Activated CD4-positive, CD25-positive, alpha-beta regulatory T cell treated with anti-CD3 and anti-CD28 coated beads, Interleukin-2, amount 50 U/mL, for 72 hours (primary cell): ENCODE measurements at regions not wholly inside any gene's neighbourhood (a gene's known extent, or its start where the extent isn't known, plus 50 kb on each side); places are given as distances from the start of the nearest gene placed in this dataset.

ENCODE experiments used
- DNase-seq: peaks from one replicate; pipeline ENCODE4 v3.0.0; 2021

DNA sequence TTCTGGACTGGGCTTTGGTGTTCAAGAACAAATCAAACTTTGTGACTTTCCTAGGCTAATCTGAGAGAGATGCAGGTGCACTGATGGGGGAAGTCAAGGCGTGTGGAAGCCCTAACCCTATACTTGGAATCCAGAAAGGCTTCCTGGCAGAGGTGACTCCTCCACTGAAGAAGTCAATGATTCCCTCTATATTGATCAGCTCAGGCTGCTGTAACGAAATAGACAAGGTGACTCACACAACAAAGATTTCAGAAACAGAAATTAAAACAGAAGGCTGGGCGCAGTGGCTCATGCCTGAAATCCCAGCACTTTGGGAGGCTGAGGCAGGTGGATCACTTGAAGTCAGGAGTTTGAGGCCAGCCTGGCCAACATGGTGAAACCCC lies 69.6 kb upstream of the GGTA1 start:
- DNase-seq, result no peak

GRCh38 chr9:121572581-121572980 lies 72.9 kb upstream of the GGTA1 start:
- no peak for DNase-seq

DNA sequence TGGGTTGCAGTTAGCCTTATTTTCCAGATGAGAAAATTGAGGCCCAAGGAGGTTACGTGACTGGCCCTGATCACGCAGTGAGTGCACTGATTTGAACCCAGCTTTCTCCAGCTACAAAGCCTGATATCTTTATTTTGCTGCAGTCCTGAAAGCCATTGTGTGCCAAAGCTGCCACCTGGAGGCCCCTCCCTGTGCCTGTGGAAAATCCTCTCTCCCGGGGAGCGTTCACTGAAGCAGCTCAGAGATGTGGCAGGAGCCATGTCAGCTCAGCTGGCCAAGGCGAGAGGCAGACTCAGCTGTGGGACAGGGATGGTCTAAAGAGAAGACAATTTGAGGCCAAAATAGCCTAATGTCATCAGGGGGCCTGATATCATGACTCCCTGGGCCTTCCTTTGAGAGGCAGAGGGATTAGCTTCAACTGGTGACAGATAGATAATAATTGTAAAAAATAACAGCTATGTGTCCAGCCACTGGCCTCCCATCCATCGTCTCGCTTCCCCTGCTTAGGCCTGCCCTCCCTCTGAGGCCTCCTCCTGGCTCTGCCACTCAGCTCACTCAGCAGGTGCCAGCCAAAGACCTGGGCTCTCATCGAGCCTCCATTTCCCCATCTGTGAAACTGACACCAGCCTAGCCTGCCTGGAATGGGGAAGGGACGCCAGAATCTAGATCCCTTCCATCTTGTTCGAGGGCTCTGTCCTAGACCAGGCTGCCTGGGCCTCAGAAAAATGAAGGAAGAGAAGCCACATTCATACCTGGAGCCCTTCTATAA lies 74.3 kb upstream of the GGTA1 start:
- DNase-seq, result no peak

- DNase-seq, result no peak
Observed at GRCh38 chr9:121574774-121575519, 75.3 kb upstream of the GGTA1 start.

DNA sequence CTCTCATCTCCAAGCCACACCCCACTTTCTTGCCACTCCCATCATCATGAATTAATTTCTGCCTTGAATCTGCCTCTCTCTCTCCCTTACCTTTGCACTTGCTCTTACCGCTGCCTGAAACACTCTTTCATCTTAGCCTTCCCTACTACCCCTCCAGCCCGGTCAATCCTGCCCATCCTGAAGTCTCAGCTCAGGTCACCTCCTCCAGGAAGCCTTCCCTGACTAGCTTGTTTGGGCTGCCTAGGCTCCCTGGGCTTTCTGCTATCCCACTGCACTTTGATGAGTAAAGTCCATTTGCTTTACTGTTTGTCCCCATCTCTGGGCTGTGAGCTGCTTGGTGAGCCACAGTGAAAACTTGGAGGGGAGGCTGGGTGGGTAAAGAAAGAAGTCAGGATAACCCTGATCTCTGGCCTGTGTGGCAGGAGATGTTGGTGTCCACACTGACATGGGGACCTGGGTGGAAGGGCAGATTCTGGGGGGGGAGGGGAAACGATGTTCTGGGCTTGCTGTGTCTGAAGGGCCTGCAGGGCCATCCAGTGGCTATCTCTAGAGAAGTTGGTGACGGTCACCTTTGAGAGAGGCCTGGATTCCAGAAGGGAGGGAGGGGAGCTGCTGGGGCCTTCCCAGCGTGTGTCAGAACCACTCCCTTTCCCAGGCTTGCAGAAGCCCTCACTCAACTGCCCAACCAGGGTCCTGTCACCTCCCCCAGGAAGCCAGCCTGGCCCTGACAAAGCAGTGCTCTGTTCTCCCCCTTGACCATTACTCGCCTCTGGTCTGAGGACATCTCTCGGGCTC lies 75.0 kb upstream of the DAB2IP start:
- DNase-seq, result no peak

DNA sequence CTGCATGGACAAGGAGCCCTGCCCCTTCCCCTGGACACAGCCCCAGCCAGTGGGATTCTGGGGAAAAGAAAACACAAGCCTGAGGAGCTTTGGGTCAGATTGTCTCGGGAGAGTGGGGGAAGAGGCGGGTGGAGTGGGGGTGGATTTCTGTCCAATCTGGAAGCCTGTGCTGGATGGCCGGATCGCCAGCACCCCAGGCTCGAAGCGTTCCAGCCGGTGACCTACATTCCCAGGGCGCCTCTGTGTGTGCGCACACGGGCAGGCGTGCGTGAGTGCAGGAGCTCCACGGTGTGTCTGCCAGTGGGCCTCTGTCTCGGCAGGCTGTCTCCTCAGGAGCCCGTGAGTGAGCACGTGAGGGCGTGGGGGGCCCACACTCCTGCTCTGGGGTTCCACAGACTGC lies 74.3 kb upstream of the DAB2IP start:
- no peak for DNase-seq

DNA sequence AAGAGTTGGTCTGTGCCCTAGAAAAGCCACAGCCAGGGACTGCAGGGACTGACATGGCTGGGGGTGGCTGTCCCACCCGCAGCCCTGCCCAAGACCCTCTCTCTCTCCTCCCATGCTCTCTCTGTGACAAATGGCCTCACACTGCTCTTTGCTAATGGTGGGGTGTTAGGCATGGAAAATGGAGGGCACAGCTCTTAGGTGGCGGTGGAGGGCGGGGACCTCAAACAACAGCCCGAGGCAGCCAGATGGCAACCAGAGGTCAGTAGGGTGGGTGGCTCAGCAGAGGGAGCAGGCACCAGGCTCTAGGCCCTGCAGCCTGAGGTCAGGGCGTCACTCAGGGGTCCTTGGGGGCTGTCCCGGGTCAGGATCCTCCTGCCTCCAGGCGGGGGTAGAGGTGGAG lies 73.9 kb upstream of the DAB2IP start:
- DNase-seq, result no peak

DNA sequence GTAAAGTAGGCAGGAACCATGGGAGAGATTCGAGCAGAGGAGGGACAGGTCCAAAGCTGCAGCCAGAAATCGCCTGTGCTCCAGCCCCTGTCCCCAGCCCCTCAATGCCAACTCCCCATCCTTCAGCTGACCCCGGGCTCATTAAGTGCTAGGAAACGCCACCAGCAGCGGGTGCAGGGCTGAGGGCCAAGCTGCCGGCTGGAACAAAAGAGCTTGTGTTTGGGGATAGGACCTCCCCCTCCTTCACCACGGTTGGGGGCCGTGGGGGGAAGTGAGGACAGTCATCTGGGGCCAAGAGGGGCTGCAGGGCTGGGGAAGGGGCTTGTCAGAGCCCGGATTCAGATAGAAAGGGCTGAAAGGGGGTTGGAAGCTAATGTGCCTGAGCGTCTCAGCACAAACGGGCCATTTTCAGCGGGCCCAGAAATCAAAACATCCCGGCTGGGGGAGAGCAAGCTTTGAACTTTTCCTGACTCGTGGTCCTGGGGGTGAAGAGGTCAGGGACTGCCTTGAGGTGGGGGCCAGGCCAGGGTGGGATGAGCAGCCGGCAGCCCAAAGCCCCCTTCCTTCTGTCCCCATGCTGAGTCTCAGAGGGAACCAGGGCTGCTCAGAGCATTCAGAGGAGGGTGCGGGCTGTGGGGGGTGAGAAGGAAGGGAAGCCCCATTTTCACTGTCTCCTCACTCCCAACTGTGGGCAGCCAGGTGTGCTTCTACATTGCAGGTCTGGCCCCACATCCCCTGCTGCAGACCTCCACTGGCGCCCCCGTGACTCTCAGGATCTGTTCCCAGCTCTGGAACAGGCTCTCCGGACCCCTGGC lies 69.4 kb upstream of the DAB2IP start:
- DNase-seq, result no peak

- no peak for DNase-seq
Observed at GRCh38 chr9:121582641-121583040, 68.8 kb upstream of the DAB2IP start.

- DNase-seq, result no peak
Observed at GRCh38 chr9:121584421-121584820, 67.0 kb upstream of the DAB2IP start.

- no peak for DNase-seq
Observed at GRCh38 chr9:121587863-121588262, 63.6 kb upstream of the DAB2IP start.

DNA sequence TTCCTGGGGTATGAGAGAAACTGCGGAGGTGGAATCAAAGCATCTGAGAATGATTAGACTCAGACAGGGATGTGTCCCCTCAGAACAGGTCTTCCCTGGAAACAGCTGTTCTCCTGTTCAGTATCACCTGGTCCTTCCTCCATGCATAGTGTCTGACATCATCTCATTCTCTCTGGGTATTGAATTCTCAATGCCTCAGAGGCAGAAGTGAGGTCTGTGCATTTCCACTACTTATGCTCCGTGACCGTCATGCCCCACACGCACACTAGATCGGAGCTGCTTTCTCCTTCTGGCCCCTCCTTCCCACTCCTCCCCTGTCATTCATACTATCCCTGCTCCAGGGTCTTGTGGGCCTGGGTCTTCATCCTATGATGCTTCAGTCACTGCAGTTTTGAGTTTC lies 61.4 kb upstream of the DAB2IP start:
- DNase-seq, result no peak

- no peak for DNase-seq
Observed at GRCh38 chr9:121592265-121592664, 59.2 kb upstream of the DAB2IP start.

DNA sequence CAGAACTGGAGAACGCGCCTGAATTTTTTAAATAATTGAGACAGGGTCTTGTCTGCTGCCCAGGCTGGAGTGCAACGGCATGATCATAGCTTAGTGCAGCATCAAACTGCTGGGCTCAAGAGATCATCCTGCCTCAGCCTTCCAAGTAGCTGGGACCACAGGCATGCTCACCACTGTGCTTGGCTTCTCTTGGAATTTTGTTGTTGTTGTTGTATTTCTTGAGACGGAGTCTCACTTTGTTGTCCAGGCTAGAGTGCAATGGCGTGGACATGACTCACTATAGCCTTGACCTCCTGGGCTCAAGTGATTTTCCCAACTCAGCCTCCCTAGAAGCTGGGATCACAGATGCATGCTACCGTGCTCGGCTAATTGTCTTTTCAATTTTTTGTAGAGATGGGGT lies 58.4 kb upstream of the DAB2IP start:
- DNase-seq, result no peak

- no peak for DNase-seq
Observed at GRCh38 chr9:121596515-121596914, 54.9 kb upstream of the DAB2IP start.

DNA sequence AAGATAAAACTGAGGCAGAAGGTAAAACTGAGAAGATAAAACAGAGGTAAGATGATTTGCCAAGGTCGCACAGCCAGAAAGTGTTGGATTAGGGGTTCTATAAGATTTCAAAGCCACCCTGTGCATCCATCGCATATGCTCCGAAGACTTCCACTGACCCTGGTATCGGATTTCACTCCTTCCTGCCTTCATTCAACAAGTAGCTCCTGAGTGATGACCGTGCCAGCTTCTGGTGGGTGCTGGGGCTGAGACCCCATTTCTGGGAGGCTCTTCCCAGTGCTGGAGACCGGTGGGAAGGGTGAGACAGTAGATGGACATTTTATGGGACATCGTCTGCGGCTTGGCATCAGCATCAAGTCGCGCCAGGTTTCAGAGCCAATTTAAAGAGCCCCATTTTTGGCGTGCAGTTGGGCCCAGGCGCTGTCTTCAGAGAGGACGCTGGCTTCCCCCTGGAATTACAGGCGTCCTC lies 53.7 kb upstream of the DAB2IP start:
- no peak for DNase-seq

GRCh38 chr9:121598167-121598964 lies 53.1 kb upstream of the DAB2IP start:
- no peak for DNase-seq

DNA sequence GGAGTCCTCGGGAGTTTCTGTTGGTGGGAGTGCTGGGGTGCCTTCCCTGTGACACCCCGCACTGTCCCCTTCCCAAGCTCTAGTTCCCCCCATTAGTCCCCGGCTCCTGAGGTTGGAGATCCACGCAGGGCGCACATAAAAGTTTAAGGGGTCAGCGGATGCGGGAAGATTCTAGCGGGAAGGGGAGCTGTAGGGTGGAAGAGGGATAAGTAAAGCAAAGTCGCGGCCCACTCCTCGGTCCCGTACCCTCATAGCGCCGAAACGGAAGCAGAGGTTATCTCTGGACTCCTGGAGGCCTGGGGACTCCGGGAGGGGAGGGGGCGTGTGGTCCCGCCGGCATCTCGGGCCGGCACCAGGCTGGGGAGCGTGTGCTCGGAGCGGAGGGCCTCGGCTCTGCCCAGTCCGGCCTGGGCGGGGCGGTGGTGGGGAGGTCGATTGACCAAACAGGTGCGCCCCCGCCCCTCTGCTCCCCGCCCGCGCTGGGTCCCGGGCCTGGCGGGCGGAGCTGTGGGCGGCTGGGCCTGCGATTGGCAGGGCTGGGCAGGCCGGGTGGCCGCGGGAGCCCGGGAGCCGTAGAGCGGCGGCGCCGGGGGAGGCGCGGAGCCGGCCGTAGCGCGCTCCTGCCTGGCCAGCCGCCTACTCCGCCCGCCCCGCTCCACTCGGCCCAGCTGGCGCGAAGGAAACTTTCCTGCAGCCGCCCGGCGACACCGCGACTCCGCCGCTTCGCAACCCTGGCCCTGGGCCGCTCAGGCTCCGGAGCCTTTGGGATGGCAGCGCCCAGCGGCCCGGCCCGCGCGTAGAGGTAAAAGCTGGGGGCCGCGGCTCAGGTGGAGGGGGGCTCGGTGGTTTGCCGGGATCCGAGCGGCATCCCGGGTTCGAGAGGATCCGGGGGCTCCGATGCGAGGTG lies 52.2 kb upstream of the DAB2IP start:
- no peak for DNase-seq

GRCh38 chr9:121599872-121600585 lies 51.4 kb upstream of the DAB2IP start:
- DNase-seq, result no peak

DNA sequence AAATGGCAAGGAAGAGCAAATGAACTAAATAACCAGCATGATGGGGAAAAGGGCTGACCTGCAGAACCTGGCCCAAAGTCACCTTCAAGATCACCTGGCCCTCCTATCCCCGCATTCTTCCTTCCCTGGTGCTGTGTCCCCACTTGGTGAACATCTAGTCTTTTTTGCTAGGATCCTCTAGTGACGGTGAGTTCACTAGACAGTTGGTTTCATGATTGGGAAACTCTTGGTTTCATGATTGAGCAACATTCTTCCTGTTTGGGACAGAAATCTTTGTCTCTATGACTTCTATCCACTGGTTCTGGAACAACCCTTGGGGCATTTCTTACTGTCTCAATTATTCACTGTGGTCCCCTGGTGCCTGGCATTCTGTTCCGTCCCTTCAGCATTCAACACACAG lies 50.2 kb upstream of the DAB2IP start:
- no peak for DNase-seq
